ENCODE measurements at regions not wholly inside any gene's neighbourhood (a gene's known extent, or its start where the extent isn't known, plus 50 kb on each side); places are given as distances from the start of the nearest gene placed in this dataset.
A peak's percentile ranks its signal among the peaks of the same experiment; 100 is the strongest.

GRCh38 chr2:215740071-215740470 lies 273.3 kb downstream of the MREG start:
- Histone ChIP-seq H3K27me3 (no peaks in the 10 kb centered on the region), H3K4me1 (ENCODE audit: low read depth) (peaks cover 4% of the 10 kb centered on the region), H3K4me3 (no peak overlapping the region), H3K27ac (no peak overlapping the region), H3K9me3 (ENCODE audit: low read depth) (no peaks in the 10 kb centered on the region), H3K36me3 (no peaks in the 10 kb centered on the region)
- DNase-seq (ENCODE audit: low read depth in 1 of 2, low spot score in 1 of 2) = no peak
- TF ChIP-seq CTCF (IDR thresholded peaks at IDR 0.05; ENCODE audit: low read depth, low read length) = no peak

- no peak for DNase-seq (ENCODE audit: low read depth in 1 of 2, low spot score in 1 of 2)
- Histone ChIP-seq H3K36me3 (no peaks in the 10 kb centered on the region), H3K27ac (no peak overlapping the region), H3K27me3 (no peaks in the 10 kb centered on the region), H3K4me3 (no peak overlapping the region), H3K4me1 (ENCODE audit: low read depth) (peaks cover 4% of the 10 kb centered on the region), H3K9me3 (ENCODE audit: low read depth) (no peaks in the 10 kb centered on the region)
- TF ChIP-seq CTCF (IDR thresholded peaks at IDR 0.05; ENCODE audit: low read depth, low read length) = no peak
Observed at GRCh38 chr2:215738351-215738750, 275.0 kb downstream of the MREG start.

GRCh38 chr2:215737477-215737876 lies 275.9 kb downstream of the MREG start:
- Histone ChIP-seq H3K27me3 (no peaks in the 10 kb centered on the region), H3K4me3 (no peak overlapping the region), H3K36me3 (no peaks in the 10 kb centered on the region), H3K9me3 (ENCODE audit: low read depth) (no peaks in the 10 kb centered on the region), H3K27ac (no peak overlapping the region), H3K4me1 (ENCODE audit: low read depth) (peaks cover 4% of the 10 kb centered on the region)
- DNase-seq (ENCODE audit: low read depth in 1 of 2, low spot score in 1 of 2) = no peak
- no peak for TF ChIP-seq CTCF (IDR thresholded peaks at IDR 0.05; ENCODE audit: low read depth, low read length)

GRCh38 chr2:215736653-215737290 lies 276.6 kb downstream of the MREG start:
- Histone ChIP-seq H3K27ac (no peak overlapping the region), H3K4me3 (no peak overlapping the region), H3K36me3 (no peaks in the 10 kb centered on the region), H3K27me3 (no peaks in the 10 kb centered on the region), H3K9me3 (ENCODE audit: low read depth) (no peaks in the 10 kb centered on the region), H3K4me1 (ENCODE audit: low read depth) (peaks cover 4% of the 10 kb centered on the region)
- TF ChIP-seq CTCF (IDR thresholded peaks at IDR 0.05; ENCODE audit: low read depth, low read length) = peak; percentile 42
- DNase-seq (ENCODE audit: low read depth in 1 of 2, low spot score in 1 of 2) = peak; percentile 20 to 82

GRCh38 chr2:215731108-215731658 lies 282.2 kb downstream of the MREG start:
- Histone ChIP-seq H3K4me3 (no peak overlapping the region), H3K27me3 (no peaks in the 10 kb centered on the region), H3K4me1 (ENCODE audit: low read depth) (peaks cover 5% of the 10 kb centered on the region), H3K36me3 (no peaks in the 10 kb centered on the region), H3K9me3 (ENCODE audit: low read depth) (no peaks in the 10 kb centered on the region), H3K27ac (no peak overlapping the region)
- no peak for DNase-seq (ENCODE audit: low read depth in 1 of 2, low spot score in 1 of 2)
- no peak for TF ChIP-seq CTCF (IDR thresholded peaks at IDR 0.05; ENCODE audit: low read depth, low read length)
